Uterus (tissue), 2 donors: ENCODE measurements at regions not wholly inside any gene's neighbourhood (a gene's known extent, or its start where the extent isn't known, plus 50 kb on each side); places are given as distances from the start of the nearest gene placed in this dataset.

Experiments
- CTCF ChIP-seq, 4 experiments: fragments of 200-600 bp in 2 of 4; fragments of 450-650 bp in 2 of 4; sonication (generic) in 2 of 4; IDR thresholded peaks; one replicate each; pipeline ENCODE4 v1.5.1; 2016 to 2019; ENCODE audit warnings: antibody characterized with exemption in 4 of 4, mild to moderate bottlenecking in 2 of 4, moderate library complexity in 1 of 4
- POLR2A ChIP-seq, 2 donors: fragments of 450-650 bp; IDR thresholded peaks; one replicate each; pipeline ENCODE4 v1.6.1; 2016; ENCODE audit warnings: antibody characterized with exemption in 2 of 2, mild to moderate bottlenecking in 1 of 2, moderate library complexity in 1 of 2

DNA sequence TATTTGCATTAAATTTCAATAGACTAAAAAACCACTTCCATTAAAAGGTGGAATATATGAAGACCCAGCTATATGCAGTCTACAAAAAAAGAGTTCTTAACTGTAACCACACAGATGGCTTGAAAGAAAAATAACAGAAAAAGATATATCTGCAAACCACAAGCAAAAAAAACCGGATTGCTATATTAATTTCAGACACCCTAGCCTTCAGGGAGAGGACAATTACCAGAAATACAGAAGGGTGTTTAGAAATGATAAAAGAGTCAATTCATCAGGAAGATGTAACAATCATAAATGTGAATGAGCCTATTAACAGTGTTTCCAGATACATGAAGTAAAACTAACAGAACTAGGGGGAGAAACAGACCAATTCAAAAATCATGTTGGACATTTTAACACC, 56.9 kb upstream of the SMIM23 start:
- no peak for TF ChIP-seq CTCF (IDR thresholded peaks at IDR 0.05)
- no peak for TF ChIP-seq POLR2A (IDR thresholded peaks at IDR 0.05)
